ENCODE measurements at regions not wholly inside any gene's neighbourhood (a gene's known extent, or its start where the extent isn't known, plus 50 kb on each side); places are given as distances from the start of the nearest gene placed in this dataset.

- H3K4me3 ChIP-seq (ENCODE audit: insufficient read depth, low read depth, low read length), result no peak overlapping the region
- Mint-ChIP-seq H3K4me1 (ENCODE audit: low read depth, unreplicated experiment) (peaks cover 26% of the 10 kb centered on the region), H3K4me3 (ENCODE audit: unreplicated experiment) (no peak overlapping the region), H3K27me3 (ENCODE audit: low read depth, unreplicated experiment) (no peaks in the 10 kb centered on the region), H3K9me3 (ENCODE audit: unreplicated experiment) (no peaks in the 10 kb centered on the region), H3K27ac (ENCODE audit: unreplicated experiment) (no peak overlapping the region), H3K36me3 (ENCODE audit: low read depth, unreplicated experiment) (no peaks in the 10 kb centered on the region)
- no peaks in the 10 kb centered on the region for H4K20me1 ChIP-seq (ENCODE audit: insufficient read depth, low read length)
- DNase-seq (ENCODE audit: low read depth) (no peak), FAIRE-seq (no peak)
- no peak overlapping the region for H3K4me2 ChIP-seq (ENCODE audit: low read length)
- H3K79me2 ChIP-seq (ENCODE audit: insufficient read depth, low read length), result no peaks in the 10 kb centered on the region
- H2AFZ ChIP-seq (ENCODE audit: low read depth, low read length), result no peak overlapping the region
- no peak overlapping the region for H3K27ac ChIP-seq (ENCODE audit: low read depth, low read length)
- no peaks in the 10 kb centered on the region for H3K36me3 ChIP-seq (ENCODE audit: insufficient read depth, low read length)
- no peak for TF ChIP-seq EZH2 (IDR thresholded peaks at IDR 0.05; ENCODE audit: insufficient read depth, low read length)
- TF ChIP-seq, protein P1, sequence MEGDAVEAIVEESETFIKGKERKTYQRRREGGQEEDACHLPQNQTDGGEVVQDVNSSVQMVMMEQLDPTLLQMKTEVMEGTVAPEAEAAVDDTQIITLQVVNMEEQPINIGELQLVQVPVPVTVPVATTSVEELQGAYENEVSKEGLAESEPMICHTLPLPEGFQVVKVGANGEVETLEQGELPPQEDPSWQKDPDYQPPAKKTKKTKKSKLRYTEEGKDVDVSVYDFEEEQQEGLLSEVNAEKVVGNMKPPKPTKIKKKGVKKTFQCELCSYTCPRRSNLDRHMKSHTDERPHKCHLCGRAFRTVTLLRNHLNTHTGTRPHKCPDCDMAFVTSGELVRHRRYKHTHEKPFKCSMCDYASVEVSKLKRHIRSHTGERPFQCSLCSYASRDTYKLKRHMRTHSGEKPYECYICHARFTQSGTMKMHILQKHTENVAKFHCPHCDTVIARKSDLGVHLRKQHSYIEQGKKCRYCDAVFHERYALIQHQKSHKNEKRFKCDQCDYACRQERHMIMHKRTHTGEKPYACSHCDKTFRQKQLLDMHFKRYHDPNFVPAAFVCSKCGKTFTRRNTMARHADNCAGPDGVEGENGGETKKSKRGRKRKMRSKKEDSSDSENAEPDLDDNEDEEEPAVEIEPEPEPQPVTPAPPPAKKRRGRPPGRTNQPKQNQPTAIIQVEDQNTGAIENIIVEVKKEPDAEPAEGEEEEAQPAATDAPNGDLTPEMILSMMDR (IDR thresholded peaks at IDR 0.05; ENCODE audit: insufficient read depth, low read depth, low read length), result no peak
- peaks cover 12% of the 10 kb centered on the region for H3K4me1 ChIP-seq (ENCODE audit: insufficient read depth, low read length)
- H3K9ac ChIP-seq (ENCODE audit: low read length), result no peak overlapping the region
- H3K27me3 ChIP-seq (ENCODE audit: insufficient read depth, low read length), result no peaks in the 10 kb centered on the region
- no peaks in the 10 kb centered on the region for H3K9me3 ChIP-seq (ENCODE audit: insufficient read depth, low read depth, low read length)
Observed at GRCh38 chr7:116439005-116439404, 60.5 kb upstream of the CAV2 start.

DNA sequence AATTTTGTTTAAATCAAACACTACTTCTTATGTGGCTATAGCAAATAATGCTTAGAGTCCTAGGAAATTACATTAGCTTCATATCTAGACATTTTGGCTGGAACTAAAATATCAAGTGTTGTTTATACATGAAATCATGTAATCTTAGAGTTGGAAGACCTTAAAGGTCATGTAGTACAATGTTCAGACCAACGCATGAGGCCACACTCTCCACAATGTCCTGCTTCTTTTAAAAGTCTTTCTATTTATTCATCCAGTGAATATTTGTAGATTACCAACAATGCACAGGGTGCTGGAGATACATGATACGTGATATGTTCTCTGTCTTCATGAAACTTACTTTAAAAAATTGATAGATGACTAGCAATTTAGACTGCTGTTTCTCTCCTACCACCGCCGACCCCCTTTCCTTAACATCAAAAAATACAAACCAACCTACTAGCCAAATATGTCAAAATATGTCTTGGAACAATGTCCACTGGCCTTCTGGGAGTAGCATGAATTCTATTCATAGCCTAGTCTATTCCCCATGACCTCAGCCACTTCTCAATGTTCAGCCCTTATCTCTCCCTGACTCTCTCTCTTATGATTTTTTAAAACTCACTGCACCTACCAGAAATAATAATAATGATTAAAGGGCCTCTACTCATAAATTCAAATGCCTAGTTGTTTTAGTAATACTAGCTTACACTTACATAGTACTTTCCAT, 59.5 kb upstream of the CAV2 start:
- Histone ChIP-seq H3K9me3 (ENCODE audit: insufficient read depth, low read depth, low read length) (no peaks in the 10 kb centered on the region), H3K36me3 (ENCODE audit: insufficient read depth, low read length) (no peaks in the 10 kb centered on the region), H2AFZ (ENCODE audit: low read depth, low read length) (no peak overlapping the region), H3K4me2 (ENCODE audit: low read length) (no peak overlapping the region), H3K9ac (ENCODE audit: low read length) (no peak overlapping the region), H4K20me1 (ENCODE audit: insufficient read depth, low read length) (no peaks in the 10 kb centered on the region), H3K4me3 (ENCODE audit: insufficient read depth, low read depth, low read length) (no peak overlapping the region), H3K27ac (ENCODE audit: low read depth, low read length) (no peak overlapping the region), H3K27me3 (ENCODE audit: insufficient read depth, low read length) (no peaks in the 10 kb centered on the region), H3K79me2 (ENCODE audit: insufficient read depth, low read length) (no peaks in the 10 kb centered on the region), H3K4me1 (ENCODE audit: insufficient read depth, low read length) (peaks cover 7% of the 10 kb centered on the region)
- no peaks in the 10 kb centered on the region for H3K27me3 Mint-ChIP-seq (ENCODE audit: low read depth, unreplicated experiment)
- no peak overlapping the region for H3K4me3 Mint-ChIP-seq (ENCODE audit: unreplicated experiment)
- DNase-seq (ENCODE audit: low read depth) (peak; percentile 43), FAIRE-seq (peak; percentile 5)
- H3K4me1 Mint-ChIP-seq (ENCODE audit: low read depth, unreplicated experiment), result peaks cover 16% of the 10 kb centered on the region
- no peak for TF ChIP-seq EZH2 (IDR thresholded peaks at IDR 0.05; ENCODE audit: insufficient read depth, low read length)
- TF ChIP-seq, protein P1 (IDR thresholded peaks at IDR 0.05; ENCODE audit: insufficient read depth, low read depth, low read length), result no peak
- no peaks in the 10 kb centered on the region for H3K36me3 Mint-ChIP-seq (ENCODE audit: low read depth, unreplicated experiment)
- no peaks in the 10 kb centered on the region for H3K9me3 Mint-ChIP-seq (ENCODE audit: unreplicated experiment)
- peak overlapping the region; percentile 3 for H3K27ac Mint-ChIP-seq (ENCODE audit: unreplicated experiment)

DNA sequence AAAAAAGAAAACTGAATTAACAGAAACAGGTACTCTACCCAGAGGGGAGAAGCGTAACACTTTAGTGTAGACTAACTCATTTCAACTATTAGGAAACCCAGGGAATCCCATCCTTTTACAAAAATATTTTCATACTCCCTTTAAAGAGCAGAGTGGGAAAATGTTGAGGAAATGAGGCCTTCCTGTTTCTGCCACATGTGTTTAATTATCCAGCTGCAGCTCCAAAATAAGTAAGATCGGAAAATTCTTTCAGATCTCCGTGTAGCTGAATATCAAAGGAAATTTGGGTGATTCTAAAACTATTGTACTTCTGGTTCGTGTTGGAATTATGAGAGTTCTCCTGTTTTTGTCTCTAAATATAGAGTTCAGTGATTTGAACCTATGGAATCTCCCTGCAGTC, 58.0 kb upstream of the CAV2 start:
- DNase-seq (ENCODE audit: low read depth) (no peak), FAIRE-seq (peak; percentile 39)
- TF ChIP-seq EZH2 (IDR thresholded peaks at IDR 0.05; ENCODE audit: insufficient read depth, low read length), result no peak
- TF ChIP-seq, protein P1 (IDR thresholded peaks at IDR 0.05; ENCODE audit: insufficient read depth, low read depth, low read length), result no peak
- H3K9ac ChIP-seq (ENCODE audit: low read length), result peak overlapping the region; percentile 43
- no peak overlapping the region for H3K4me3 Mint-ChIP-seq (ENCODE audit: unreplicated experiment)
- no peak overlapping the region for H3K4me2 ChIP-seq (ENCODE audit: low read length)
- peak overlapping the region; percentile 41 for H3K27ac Mint-ChIP-seq (ENCODE audit: unreplicated experiment)
- peaks cover 16% of the 10 kb centered on the region for H3K4me1 Mint-ChIP-seq (ENCODE audit: low read depth, unreplicated experiment)
- peak overlapping the region; percentile 85 for H3K27ac ChIP-seq (ENCODE audit: low read depth, low read length)
- H3K27me3 ChIP-seq (ENCODE audit: insufficient read depth, low read length), result no peaks in the 10 kb centered on the region
- H3K36me3 ChIP-seq (ENCODE audit: insufficient read depth, low read length), result no peaks in the 10 kb centered on the region
- peaks cover 7% of the 10 kb centered on the region for H3K4me1 ChIP-seq (ENCODE audit: insufficient read depth, low read length)
- H4K20me1 ChIP-seq (ENCODE audit: insufficient read depth, low read length), result no peaks in the 10 kb centered on the region
- H3K9me3 Mint-ChIP-seq (ENCODE audit: unreplicated experiment), result no peaks in the 10 kb centered on the region
- H3K79me2 ChIP-seq (ENCODE audit: insufficient read depth, low read length), result no peaks in the 10 kb centered on the region
- H3K4me3 ChIP-seq (ENCODE audit: insufficient read depth, low read depth, low read length), result no peak overlapping the region
- no peaks in the 10 kb centered on the region for H3K27me3 Mint-ChIP-seq (ENCODE audit: low read depth, unreplicated experiment)
- no peaks in the 10 kb centered on the region for H3K9me3 ChIP-seq (ENCODE audit: insufficient read depth, low read depth, low read length)
- peak overlapping the region; percentile 35 for H2AFZ ChIP-seq (ENCODE audit: low read depth, low read length)
- no peaks in the 10 kb centered on the region for H3K36me3 Mint-ChIP-seq (ENCODE audit: low read depth, unreplicated experiment)
